ENCODE measurements at regions not wholly inside any gene's neighbourhood (a gene's known extent, or its start where the extent isn't known, plus 50 kb on each side); places are given as distances from the start of the nearest gene placed in this dataset.

- H3K4me3 ChIP-seq (ENCODE audit: extremely low read depth in 1 of 4, insufficient read depth in 2 of 4, low read depth in 3 of 4, low read length in 4 of 4) = no peak overlapping the region
- ChIA-PET CTCF (ENCODE audit: partially characterized antibody) (no interaction called here), POLR2A (ENCODE audit: partially characterized antibody) (no interaction called here)
- no peak overlapping the region for H3K18ac ChIP-seq (ENCODE audit: extremely low read depth, low read length)
- H4K8ac ChIP-seq (ENCODE audit: extremely low read depth, insufficient read depth, low read length) = no peak overlapping the region
- H4K91ac ChIP-seq (replicated peaks; ENCODE audit: insufficient read length, low read length) = no peak overlapping the region
- no peak overlapping the region for H3K4ac ChIP-seq (replicated peaks; ENCODE audit: insufficient read length, low read depth, low read length)
- no peak overlapping the region for H4K5ac ChIP-seq (ENCODE audit: insufficient read length, low read depth, low read length)
- no peaks in the 10 kb centered on the region for H3K36me3 ChIP-seq (ENCODE audit: control insufficient read depth in 2 of 4, insufficient read depth in 4 of 4, low read length in 3 of 4)
- H2BK20ac ChIP-seq (ENCODE audit: low read length) = no peak overlapping the region
- no peaks in the 10 kb centered on the region for H3K23me2 ChIP-seq (ENCODE audit: low read depth, low read length)
- H3K14ac ChIP-seq (ENCODE audit: insufficient read length) = no peak overlapping the region
- FAIRE-seq = no peak
- H3K4me1 ChIP-seq (replicated peaks in 1 of 4; ENCODE audit: control insufficient read depth in 3 of 4, insufficient read depth in 4 of 4, low read length in 3 of 4) = no peaks in the 10 kb centered on the region
- H2AFZ ChIP-seq (ENCODE audit: low read length) = no peak overlapping the region
- H3K56ac ChIP-seq (replicated peaks; ENCODE audit: insufficient read length, low read depth, low read length) = no peak overlapping the region
- no peak overlapping the region for H3K27ac ChIP-seq (ENCODE audit: low read depth, low read length)
- no peaks in the 10 kb centered on the region for H4K20me1 ChIP-seq (replicated peaks in 1 of 2; ENCODE audit: control insufficient read depth in 1 of 2, insufficient read depth in 2 of 2, low read length in 2 of 2)
- H3K23ac ChIP-seq (ENCODE audit: insufficient read length) = no peak overlapping the region
- no peak overlapping the region for H2AK5ac ChIP-seq (ENCODE audit: low read depth, low read length)
- WGBS, 2 experiments (ENCODE audit: extremely low coverage in 1 of 2, insufficient coverage in 1 of 2, insufficient read length in 1 of 2, insufficient replicate concordance in 2 of 2, low coverage in 1 of 2, low lambda C conversion rate in 2 of 2, missing lambda C conversion rate in 1 of 2) = 100% methylated on average over 1 of the region's 1 CpG; no CpG with 5 or more reads in 1 of the 2 experiments
- no peak overlapping the region for H2BK15ac ChIP-seq (ENCODE audit: low read length)
- no peak overlapping the region for H2BK120ac ChIP-seq (replicated peaks; ENCODE audit: low read depth, low read length)
- no peak overlapping the region for H3K9ac ChIP-seq (replicated peaks in 1 of 4; ENCODE audit: extremely low read depth in 1 of 4, low read depth in 3 of 4, low read length in 3 of 4)
- no peaks in the 10 kb centered on the region for H3K9me3 ChIP-seq (ENCODE audit: insufficient read depth in 2 of 2, low read depth in 1 of 2, low read length in 1 of 2)
- no peak for DNase-seq (ENCODE audit: low read depth in 1 of 2, low spot score in 2 of 2)
- no peak overlapping the region for H2BK5ac ChIP-seq (ENCODE audit: low read depth, low read length)
- H3K79me2 ChIP-seq (ENCODE audit: control insufficient read depth in 1 of 2, insufficient read depth in 2 of 2, low read length in 2 of 2) = no peaks in the 10 kb centered on the region
- no peaks in the 10 kb centered on the region for H3K27me3 ChIP-seq (replicated peaks in 1 of 4; ENCODE audit: control insufficient read depth in 3 of 4, extremely low read depth in 1 of 4, insufficient read depth in 3 of 4, low read length in 3 of 4)
- H3K4me2 ChIP-seq (ENCODE audit: insufficient read depth in 1 of 2, low read depth in 2 of 2, low read length in 2 of 2) = no peak overlapping the region
- H2BK12ac ChIP-seq (ENCODE audit: low read depth, low read length) = no peak overlapping the region
- H3K79me1 ChIP-seq (ENCODE audit: low read depth, low read length) = no peaks in the 10 kb centered on the region
- TF ChIP-seq BRCA1 (IDR thresholded peaks at IDR 0.05; ENCODE audit: low read depth, low read length) (no peak), CTBP2 (IDR thresholded peaks at IDR 0.05; ENCODE audit: borderline replicate concordance, insufficient read depth, insufficient read length, low read length) (no peak), JUND (IDR thresholded peaks at IDR 0.05; ENCODE audit: low read length) (no peak), CHD1 (IDR thresholded peaks at IDR 0.05; ENCODE audit: low read depth, low read length) (no peak), TBP (IDR thresholded peaks at IDR 0.05; ENCODE audit: low read depth, low read length) (no peak), ATF2 (IDR thresholded peaks at IDR 0.05; ENCODE audit: low read length) (no peak), CHD2 (IDR thresholded peaks at IDR 0.05; ENCODE audit: low read length) (no peak), EP300 (IDR thresholded peaks at IDR 0.05; ENCODE audit: borderline replicate concordance in 1 of 2, low read depth in 2 of 2, low read length in 2 of 2) (no peak), SAP30 (IDR thresholded peaks at IDR 0.05; ENCODE audit: insufficient read depth, insufficient replicate concordance, low read length) (no peak), USF2 (IDR thresholded peaks at IDR 0.05; ENCODE audit: low read length) (no peak), TAF7 (optimal IDR thresholded peaks at IDR 0.05; ENCODE audit: borderline replicate concordance, low read depth, low read length) (no peak), MAFK (IDR thresholded peaks at IDR 0.05; ENCODE audit: low read depth, low read length) (no peak)
Observed at GRCh38 chr13:105048677-105049076, 1486.8 kb downstream of the EFNB2 start.
